ENCODE measurements at regions not wholly inside any gene's neighbourhood (a gene's known extent, or its start where the extent isn't known, plus 50 kb on each side); places are given as distances from the start of the nearest gene placed in this dataset.

- no peak overlapping the region for H2BK5ac ChIP-seq (ENCODE audit: low read depth, low read length, poor library complexity)
- no peak for DNase-seq
- H3K18ac ChIP-seq (ENCODE audit: low read length) = no peak overlapping the region
- H3K27ac ChIP-seq (ENCODE audit: low read depth, low read length) = no peak overlapping the region
- H3K27me3 ChIP-seq (ENCODE audit: insufficient read depth, low read length) = no peaks in the 10 kb centered on the region
- WGBS (ENCODE audit: extremely low coverage, insufficient coverage, insufficient read length) = no CpG with 5 or more reads among the region's 7 CpGs
- no peak overlapping the region for H3K4me3 ChIP-seq (ENCODE audit: low read depth, low read length)
- no peaks in the 10 kb centered on the region for H3K9me3 ChIP-seq (ENCODE audit: insufficient read depth, low read depth, low read length)
- no peak overlapping the region for H2AK5ac ChIP-seq (ENCODE audit: low read length)
- no peak overlapping the region for H3K23ac ChIP-seq (ENCODE audit: low read length)
- H3K79me2 ChIP-seq (ENCODE audit: control insufficient read depth, insufficient read depth, low read length, poor library complexity) = no peaks in the 10 kb centered on the region
- no peak overlapping the region for H2BK12ac ChIP-seq (ENCODE audit: low read length)
- H2BK120ac ChIP-seq (ENCODE audit: insufficient read depth, low read length, poor library complexity) = no peak overlapping the region
- no peaks in the 10 kb centered on the region for H3K36me3 ChIP-seq (ENCODE audit: control insufficient read depth in 1 of 2, insufficient read depth in 2 of 2, low read length in 2 of 2)
- H3K4ac ChIP-seq (ENCODE audit: low read depth, low read length) = no peak overlapping the region
- no peak overlapping the region for H3K14ac ChIP-seq (ENCODE audit: low read length)
- H2AFZ ChIP-seq (ENCODE audit: insufficient read depth, low read length, poor library complexity) = no peak overlapping the region
- H4K91ac ChIP-seq (ENCODE audit: low read depth, low read length) = no peak overlapping the region
- H3K4me2 ChIP-seq (ENCODE audit: low read length) = no peak overlapping the region
- H3K9ac ChIP-seq (ENCODE audit: low read length) = no peak overlapping the region
- no peak overlapping the region for H4K8ac ChIP-seq (ENCODE audit: low read depth, low read length)
- no peaks in the 10 kb centered on the region for H3K4me1 ChIP-seq (ENCODE audit: control insufficient read depth in 1 of 2, insufficient read depth in 2 of 2, low read length in 2 of 2)
- H4K12ac ChIP-seq (ENCODE audit: low read depth, low read length) = no peak overlapping the region
- H3K79me1 ChIP-seq (ENCODE audit: low read length) = no peaks in the 10 kb centered on the region
Observed at GRCh38 chr5:30103452-30104202, 1089.9 kb upstream of the CDH6 start.

DNA sequence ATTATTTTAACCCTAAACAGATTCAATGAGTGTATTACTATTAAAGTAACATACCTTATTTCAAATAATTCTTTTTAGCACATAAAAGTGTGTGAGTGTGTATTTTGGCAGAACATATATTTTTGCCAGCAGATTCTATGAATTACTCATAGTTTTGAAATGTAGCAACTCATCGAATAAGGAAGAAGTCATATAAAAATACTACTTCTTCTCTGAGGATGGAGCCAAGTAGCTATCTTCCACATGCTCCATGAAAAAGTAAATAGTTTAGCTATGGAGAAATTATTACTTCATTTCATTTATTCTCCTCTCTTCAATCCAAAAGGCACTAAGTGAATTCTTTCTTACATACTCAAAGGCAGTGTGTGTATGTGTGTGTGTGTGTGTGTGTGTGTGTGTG lies 1090.4 kb upstream of the CDH6 start:
- no peak overlapping the region for H2BK120ac ChIP-seq (ENCODE audit: insufficient read depth, low read length, poor library complexity)
- no peaks in the 10 kb centered on the region for H3K9me3 ChIP-seq (ENCODE audit: insufficient read depth, low read depth, low read length)
- H2BK5ac ChIP-seq (ENCODE audit: low read depth, low read length, poor library complexity) = no peak overlapping the region
- no CpG with 5 or more reads among the region's 1 CpG for WGBS (ENCODE audit: extremely low coverage, insufficient coverage, insufficient read length)
- H4K91ac ChIP-seq (ENCODE audit: low read depth, low read length) = no peak overlapping the region
- no peak overlapping the region for H3K4me2 ChIP-seq (ENCODE audit: low read length)
- no peak overlapping the region for H2AFZ ChIP-seq (ENCODE audit: insufficient read depth, low read length, poor library complexity)
- H2BK12ac ChIP-seq (ENCODE audit: low read length) = no peak overlapping the region
- H3K23ac ChIP-seq (ENCODE audit: low read length) = no peak overlapping the region
- H3K79me1 ChIP-seq (ENCODE audit: low read length) = no peaks in the 10 kb centered on the region
- no peak overlapping the region for H3K9ac ChIP-seq (ENCODE audit: low read length)
- no peaks in the 10 kb centered on the region for H3K27me3 ChIP-seq (ENCODE audit: insufficient read depth, low read length)
- H4K8ac ChIP-seq (ENCODE audit: low read depth, low read length) = no peak overlapping the region
- no peak overlapping the region for H2AK5ac ChIP-seq (ENCODE audit: low read length)
- H3K4ac ChIP-seq (ENCODE audit: low read depth, low read length) = no peak overlapping the region
- no peak overlapping the region for H3K27ac ChIP-seq (ENCODE audit: low read depth, low read length)
- H3K4me1 ChIP-seq (ENCODE audit: control insufficient read depth in 1 of 2, insufficient read depth in 2 of 2, low read length in 2 of 2) = no peaks in the 10 kb centered on the region
- H3K18ac ChIP-seq (ENCODE audit: low read length) = no peak overlapping the region
- no peak overlapping the region for H3K14ac ChIP-seq (ENCODE audit: low read length)
- H3K4me3 ChIP-seq (ENCODE audit: low read depth, low read length) = no peak overlapping the region
- H3K36me3 ChIP-seq (ENCODE audit: control insufficient read depth in 1 of 2, insufficient read depth in 2 of 2, low read length in 2 of 2) = no peaks in the 10 kb centered on the region
- no peak for DNase-seq
- no peaks in the 10 kb centered on the region for H3K79me2 ChIP-seq (ENCODE audit: control insufficient read depth, insufficient read depth, low read length, poor library complexity)
- H4K12ac ChIP-seq (ENCODE audit: low read depth, low read length) = no peak overlapping the region

DNA sequence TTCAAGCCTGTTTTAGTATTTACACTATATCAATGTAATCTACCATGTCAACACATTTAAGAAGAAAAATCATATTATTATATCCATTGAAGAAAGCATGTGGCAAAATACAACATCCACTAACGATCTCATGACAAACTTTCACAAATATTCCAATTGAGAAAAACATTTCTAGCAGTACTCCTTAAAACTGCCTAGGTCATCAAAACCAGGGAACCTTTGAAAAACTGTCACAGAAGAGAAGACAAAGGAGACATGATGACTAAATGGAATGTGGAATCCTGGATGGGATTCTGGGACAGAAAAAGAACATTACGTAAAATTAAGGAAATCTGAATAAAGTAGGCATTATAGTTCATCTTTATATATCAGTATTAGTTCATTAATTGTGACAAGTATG lies 1091.3 kb upstream of the CDH6 start:
- Histone ChIP-seq H3K14ac (ENCODE audit: low read length) (no peak overlapping the region), H3K79me1 (ENCODE audit: low read length) (no peaks in the 10 kb centered on the region), H3K9me3 (ENCODE audit: insufficient read depth, low read depth, low read length) (no peaks in the 10 kb centered on the region), H3K4me3 (ENCODE audit: low read depth, low read length) (no peak overlapping the region), H4K8ac (ENCODE audit: low read depth, low read length) (no peak overlapping the region), H3K36me3 (ENCODE audit: control insufficient read depth in 1 of 2, insufficient read depth in 2 of 2, low read length in 2 of 2) (no peaks in the 10 kb centered on the region), H2BK120ac (ENCODE audit: insufficient read depth, low read length, poor library complexity) (no peak overlapping the region), H3K79me2 (ENCODE audit: control insufficient read depth, insufficient read depth, low read length, poor library complexity) (no peaks in the 10 kb centered on the region), H2BK12ac (ENCODE audit: low read length) (no peak overlapping the region), H4K12ac (ENCODE audit: low read depth, low read length) (no peak overlapping the region), H3K4me2 (ENCODE audit: low read length) (no peak overlapping the region), H2AK5ac (ENCODE audit: low read length) (no peak overlapping the region), H3K27ac (ENCODE audit: low read depth, low read length) (no peak overlapping the region), H2AFZ (ENCODE audit: insufficient read depth, low read length, poor library complexity) (no peak overlapping the region), H3K23ac (ENCODE audit: low read length) (no peak overlapping the region), H2BK5ac (ENCODE audit: low read depth, low read length, poor library complexity) (no peak overlapping the region), H3K4ac (ENCODE audit: low read depth, low read length) (no peak overlapping the region), H3K9ac (ENCODE audit: low read length) (no peak overlapping the region), H4K91ac (ENCODE audit: low read depth, low read length) (no peak overlapping the region), H3K18ac (ENCODE audit: low read length) (no peak overlapping the region), H3K4me1 (ENCODE audit: control insufficient read depth in 1 of 2, insufficient read depth in 2 of 2, low read length in 2 of 2) (no peaks in the 10 kb centered on the region), H3K27me3 (ENCODE audit: insufficient read depth, low read length) (no peaks in the 10 kb centered on the region)
- WGBS (ENCODE audit: extremely low coverage, insufficient coverage, insufficient read length) = no CpG with 5 or more reads among the region's 2 CpGs
- DNase-seq = no peak

DNA sequence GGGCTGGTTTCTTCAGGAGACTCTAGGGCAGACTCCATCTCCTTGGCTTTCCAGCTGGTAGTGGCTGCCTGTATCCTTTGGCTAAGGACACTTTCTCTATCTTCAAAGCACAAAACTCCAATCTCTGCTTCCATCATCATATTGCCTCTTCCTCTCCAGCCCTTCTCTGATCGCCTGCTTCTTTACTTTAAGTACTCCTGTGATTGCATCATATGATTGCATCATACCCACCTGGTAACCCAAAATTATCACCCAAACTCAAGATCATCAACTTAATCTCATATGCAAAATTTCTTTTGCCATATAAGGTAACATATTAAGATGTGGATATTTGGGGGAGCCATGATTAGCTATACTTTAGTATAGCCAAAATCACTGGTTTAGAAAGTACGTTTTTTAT lies 1092.6 kb upstream of the CDH6 start:
- DNase-seq = no peak
- H4K8ac ChIP-seq (ENCODE audit: low read depth, low read length) = no peak overlapping the region
- no peak overlapping the region for H3K23ac ChIP-seq (ENCODE audit: low read length)
- H3K36me3 ChIP-seq (ENCODE audit: control insufficient read depth in 1 of 2, insufficient read depth in 2 of 2, low read length in 2 of 2) = no peaks in the 10 kb centered on the region
- no peaks in the 10 kb centered on the region for H3K79me1 ChIP-seq (ENCODE audit: low read length)
- no peak overlapping the region for H4K91ac ChIP-seq (ENCODE audit: low read depth, low read length)
- WGBS (ENCODE audit: extremely low coverage, insufficient coverage, insufficient read length) = no CpG with 5 or more reads among the region's 2 CpGs
- H3K27ac ChIP-seq (ENCODE audit: low read depth, low read length) = no peak overlapping the region
- no peak overlapping the region for H3K18ac ChIP-seq (ENCODE audit: low read length)
- H2AK5ac ChIP-seq (ENCODE audit: low read length) = no peak overlapping the region
- H3K27me3 ChIP-seq (ENCODE audit: insufficient read depth, low read length) = no peaks in the 10 kb centered on the region
- H4K12ac ChIP-seq (ENCODE audit: low read depth, low read length) = no peak overlapping the region
- no peak overlapping the region for H2BK12ac ChIP-seq (ENCODE audit: low read length)
- H2BK120ac ChIP-seq (ENCODE audit: insufficient read depth, low read length, poor library complexity) = no peak overlapping the region
- H3K4me2 ChIP-seq (ENCODE audit: low read length) = no peak overlapping the region
- no peak overlapping the region for H2AFZ ChIP-seq (ENCODE audit: insufficient read depth, low read length, poor library complexity)
- H3K79me2 ChIP-seq (ENCODE audit: control insufficient read depth, insufficient read depth, low read length, poor library complexity) = no peaks in the 10 kb centered on the region
- H3K4ac ChIP-seq (ENCODE audit: low read depth, low read length) = no peak overlapping the region
- H3K14ac ChIP-seq (ENCODE audit: low read length) = no peak overlapping the region
- no peak overlapping the region for H2BK5ac ChIP-seq (ENCODE audit: low read depth, low read length, poor library complexity)
- no peaks in the 10 kb centered on the region for H3K4me1 ChIP-seq (ENCODE audit: control insufficient read depth in 1 of 2, insufficient read depth in 2 of 2, low read length in 2 of 2)
- no peak overlapping the region for H3K9ac ChIP-seq (ENCODE audit: low read length)
- no peaks in the 10 kb centered on the region for H3K9me3 ChIP-seq (ENCODE audit: insufficient read depth, low read depth, low read length)
- H3K4me3 ChIP-seq (ENCODE audit: low read depth, low read length) = no peak overlapping the region
